ENCODE measurements at regions not wholly inside any gene's neighbourhood (a gene's known extent, or its start where the extent isn't known, plus 50 kb on each side); places are given as distances from the start of the nearest gene placed in this dataset.
A peak's percentile ranks its signal among the peaks of the same experiment; 100 is the strongest.

DNA sequence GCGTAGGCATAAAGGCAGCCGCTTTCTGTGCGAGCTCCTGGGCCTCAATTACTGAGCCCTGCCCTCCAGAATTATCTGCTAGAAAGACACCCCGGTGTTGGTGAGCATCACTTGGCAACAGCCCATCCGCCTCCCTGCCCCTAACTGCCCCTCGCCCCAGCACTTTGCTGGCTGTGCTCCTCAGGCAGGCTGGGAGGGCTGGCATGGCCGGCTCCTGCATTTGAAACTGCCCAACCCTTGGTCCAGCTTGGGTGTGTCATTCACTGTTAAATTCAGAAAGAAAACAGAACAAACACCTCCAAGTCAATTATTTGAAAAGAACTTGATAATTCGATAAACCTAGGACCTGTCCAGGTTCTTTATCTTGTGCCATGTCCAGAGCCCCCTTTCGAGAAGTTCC lies 334.2 kb downstream of the IRX2 start:
- no peak for DNase-seq (ENCODE audit: low spot score)
- intact Hi-C loops (cut with DNase I), result no loop called here

- DNase-seq (ENCODE audit: low spot score), result no peak
Observed at GRCh38 chr5:2415678-2416077, 335.8 kb downstream of the IRX2 start.

GRCh38 chr5:2410451-2410850 lies 341.0 kb downstream of the IRX2 start:
- intact Hi-C loops (cut with DNase I), result no loop called here
- DNase-seq (ENCODE audit: low spot score), result no peak

More at GRCh38 chr5:2415678-2416077, 335.8 kb downstream of the IRX2 start:
- intact Hi-C loops (cut with DNase I), result no loop called here

GRCh38 chr5:2403296-2403695 lies 348.2 kb downstream of the IRX2 start:
- intact Hi-C loops (cut with DNase I), result no loop called here
- no peak for DNase-seq (ENCODE audit: low spot score)

GRCh38 chr5:2399804-2400203 lies 351.7 kb downstream of the IRX2 start:
- intact Hi-C loops (cut with DNase I), result no loop called here
- DNase-seq (ENCODE audit: low spot score), result no peak

GRCh38 chr5:2399096-2399495 lies 352.4 kb downstream of the IRX2 start:
- intact Hi-C loops (cut with DNase I), result no loop called here

GRCh38 chr5:2393556-2393955 lies 357.9 kb downstream of the IRX2 start:
- intact Hi-C loops (cut with DNase I), result no loop called here
- DNase-seq (ENCODE audit: low spot score), result peak; percentile 35

More at GRCh38 chr5:2399096-2399495, 352.4 kb downstream of the IRX2 start:
- DNase-seq (ENCODE audit: low spot score), result peak; percentile 26

GRCh38 chr5:2391566-2391965 lies 359.9 kb downstream of the IRX2 start:
- DNase-seq (ENCODE audit: low spot score), result no peak
- intact Hi-C loops (cut with DNase I), result no loop called here

DNA sequence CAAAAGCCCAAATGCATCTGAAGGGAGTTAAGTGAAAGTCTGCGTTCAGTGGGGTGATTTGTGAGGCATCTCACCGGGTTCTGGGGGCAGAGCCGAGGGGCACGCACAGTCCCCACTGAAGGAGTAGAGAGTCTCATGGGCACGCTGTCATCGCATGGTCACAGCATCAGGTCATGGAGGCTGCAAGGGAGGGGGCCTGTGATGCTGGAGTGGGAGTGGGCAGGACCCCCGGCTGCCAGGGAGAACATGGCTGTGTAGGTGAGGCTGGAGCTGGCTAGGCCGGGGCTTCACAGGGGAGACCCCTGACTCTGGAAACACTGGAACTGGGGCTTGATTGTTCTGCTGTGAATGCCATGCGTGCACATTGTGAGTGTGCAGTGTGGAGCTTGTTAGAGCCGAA lies 360.5 kb downstream of the IRX2 start:
- no peak for DNase-seq (ENCODE audit: low spot score)
- intact Hi-C loops (cut with DNase I), result no loop called here

DNA sequence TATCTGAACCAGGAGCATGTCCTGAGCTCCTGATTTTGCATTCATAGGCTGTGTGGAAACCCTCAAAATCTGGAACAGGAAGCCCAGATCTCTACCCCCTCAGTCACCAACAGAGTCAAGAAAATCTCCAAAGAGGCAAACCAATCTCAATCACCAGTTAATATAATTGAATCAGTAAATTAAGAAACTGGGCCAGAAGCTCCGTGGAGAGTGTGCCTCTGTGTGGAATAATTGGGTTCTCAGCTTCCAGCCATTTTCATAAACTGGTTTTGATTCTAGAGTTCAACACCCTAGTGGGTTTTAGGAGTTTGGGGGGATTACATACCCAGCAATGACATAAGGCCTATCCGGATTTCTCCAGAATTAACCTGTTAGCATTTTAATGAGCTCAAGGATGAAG lies 362.9 kb downstream of the IRX2 start:
- DNase-seq (ENCODE audit: low spot score), result no peak
- intact Hi-C loops (cut with DNase I), result no loop called here

- intact Hi-C loops (cut with DNase I), result no loop called here
- no peak for DNase-seq (ENCODE audit: low spot score)
Observed at GRCh38 chr5:2387634-2388325, 363.7 kb downstream of the IRX2 start.

GRCh38 chr5:2387250-2387633 lies 364.2 kb downstream of the IRX2 start:
- DNase-seq (ENCODE audit: low spot score), result no peak
- intact Hi-C loops (cut with DNase I), result no loop called here

DNA sequence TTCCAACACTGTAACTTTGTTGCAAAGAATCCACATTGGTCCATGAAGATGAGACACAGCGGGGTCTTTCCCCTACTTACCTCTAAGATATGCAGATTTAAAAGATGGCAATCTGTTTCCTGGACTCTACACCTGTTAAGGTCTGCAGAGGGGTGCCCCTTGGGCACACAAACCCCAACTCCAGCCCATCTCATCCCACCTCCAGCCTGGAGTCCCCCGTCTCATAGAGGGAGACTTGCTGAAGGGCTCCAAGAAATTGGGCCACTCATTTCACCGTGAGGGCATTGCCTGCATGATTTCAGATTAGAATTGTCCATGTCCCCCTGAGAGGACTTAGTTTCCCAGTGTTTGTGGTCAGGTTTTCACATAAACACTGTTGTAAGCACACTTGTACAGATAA lies 365.7 kb downstream of the IRX2 start:
- intact Hi-C loops (cut with DNase I), result no loop called here
- DNase-seq (ENCODE audit: low spot score), result no peak

GRCh38 chr5:2383698-2384065 lies 367.8 kb downstream of the IRX2 start:
- intact Hi-C loops (cut with DNase I), result no loop called here
- DNase-seq (ENCODE audit: low spot score), result peak; percentile 54

DNA sequence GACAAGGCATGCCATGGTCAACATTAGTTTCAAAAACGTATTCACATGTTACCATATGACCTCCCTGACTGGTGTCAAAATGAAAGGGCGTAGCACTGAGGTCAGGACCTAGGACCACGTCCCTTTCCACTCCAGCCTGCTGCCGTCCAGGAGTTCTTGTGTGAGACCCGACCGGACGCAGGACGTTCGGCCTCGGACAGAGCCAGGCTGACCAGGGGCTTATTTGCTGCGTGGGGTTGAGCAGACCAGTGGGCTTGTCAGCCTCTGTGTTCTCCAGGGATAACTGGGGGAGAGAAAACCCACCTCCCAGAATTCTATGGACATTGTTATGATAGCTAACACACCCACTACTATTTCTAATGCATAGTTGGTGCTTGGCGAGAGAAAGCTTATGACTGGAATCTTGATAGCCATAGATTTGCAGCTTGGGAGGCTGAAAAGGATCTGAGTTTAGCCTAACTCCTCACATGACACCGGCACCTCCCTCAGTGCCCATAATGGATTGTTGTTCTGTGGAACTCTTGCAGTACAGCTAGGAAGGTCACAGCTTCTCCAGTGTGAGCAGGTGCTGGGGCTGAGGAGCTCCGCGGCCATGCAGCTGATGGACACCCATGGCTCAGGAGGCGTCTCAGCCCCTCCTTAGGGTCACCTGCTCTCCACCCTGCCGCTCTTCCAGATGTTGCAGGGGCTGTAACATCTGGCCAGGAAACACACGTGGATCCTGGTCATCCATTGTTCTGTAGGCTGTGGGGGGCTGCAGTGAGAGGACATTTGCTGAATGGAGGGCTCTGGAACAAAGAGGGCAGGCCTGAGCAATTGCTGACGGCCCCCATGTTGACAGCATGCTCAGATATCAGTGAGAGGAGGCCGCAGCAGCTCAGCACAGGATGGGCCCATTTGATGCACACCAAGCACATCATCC lies 368.4 kb downstream of the IRX2 start:
- intact Hi-C loops (cut with DNase I), result no loop called here
- DNase-seq (ENCODE audit: low spot score), result peak; percentile 71

- intact Hi-C loops (cut with DNase I), result no loop called here
Observed at GRCh38 chr5:2381861-2382260, 369.6 kb downstream of the IRX2 start.

GRCh38 chr5:2381070-2381469 lies 370.4 kb downstream of the IRX2 start:
- DNase-seq (ENCODE audit: low spot score), result no peak
- intact Hi-C loops (cut with DNase I), result no loop called here

More at GRCh38 chr5:2381861-2382260, 369.6 kb downstream of the IRX2 start:
- DNase-seq (ENCODE audit: low spot score), result no peak

DNA sequence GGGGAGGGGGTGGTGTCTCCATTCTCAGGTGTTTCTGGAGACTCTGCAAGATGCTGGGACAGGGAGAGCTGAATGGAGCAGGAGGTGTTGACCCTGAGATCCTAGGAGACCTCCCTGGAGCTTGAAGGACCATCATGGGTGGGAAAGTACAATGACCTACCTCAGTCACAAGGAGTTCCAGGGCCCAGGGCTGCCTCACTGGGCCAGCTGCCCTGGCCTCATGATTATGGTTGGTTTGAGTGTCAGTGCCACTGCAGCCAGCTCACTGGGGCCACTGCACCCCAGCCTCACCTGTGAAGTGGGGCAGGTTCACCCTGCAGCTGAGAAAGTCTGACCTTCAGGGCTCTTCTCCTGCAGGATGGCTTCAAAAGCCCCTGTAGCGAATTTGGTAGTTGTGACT lies 372.5 kb downstream of the IRX2 start:
- intact Hi-C loops (cut with DNase I), result no loop called here
- DNase-seq (ENCODE audit: low spot score), result peak; percentile 63

GRCh38 chr5:2378108-2378507 lies 373.4 kb downstream of the IRX2 start:
- peak; percentile 51 for DNase-seq (ENCODE audit: low spot score)
- intact Hi-C loops (cut with DNase I), result no loop called here

DNA sequence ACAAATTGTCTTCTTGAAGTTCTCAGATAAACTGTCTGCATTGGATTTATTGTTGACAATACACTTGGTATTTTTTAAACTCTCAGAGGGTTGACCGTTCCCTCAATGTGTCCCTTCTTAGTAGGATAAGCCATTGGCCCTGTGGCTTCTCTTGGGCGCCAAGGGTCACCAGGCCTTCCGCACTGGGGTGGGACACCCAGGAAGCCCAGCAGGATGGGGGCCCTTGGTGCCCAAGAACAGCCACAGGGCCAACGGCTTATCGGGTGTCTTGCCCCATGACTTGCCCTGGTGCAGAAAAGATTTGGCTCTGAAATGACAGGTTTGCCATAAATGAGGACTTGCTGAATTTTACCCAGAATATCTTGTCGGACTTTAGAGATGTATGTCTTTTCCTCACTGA lies 375.0 kb downstream of the IRX2 start:
- DNase-seq (ENCODE audit: low spot score), result no peak
- intact Hi-C loops (cut with DNase I), result no loop called here

- intact Hi-C loops (cut with DNase I), result no loop called here
- DNase-seq (ENCODE audit: low spot score), result no peak
Observed at GRCh38 chr5:2375757-2376250, 375.7 kb downstream of the IRX2 start.

Measured in cardiac septum (tissue), 1 donor.